Thyroid gland (tissue), 4 donors: ENCODE measurements at regions not wholly inside any gene's neighbourhood (a gene's known extent, or its start where the extent isn't known, plus 50 kb on each side); places are given as distances from the start of the nearest gene placed in this dataset.
A peak's percentile ranks its signal among the peaks of the same experiment; 100 is the strongest.
"Not testable (repeated sequence)": the region's sequence is repeated elsewhere in the genome, so short reads cannot be mapped to it uniquely, and the experiment has no call there.

Experiments
- DNase-seq, 2 donors: peaks; one replicate each; pipeline ENCODE4 v3.0.0-alpha.2; 2019
- H3K27ac ChIP-seq, 3 donors: fragments of 200-600 bp; sonication (generic); 1 replicate in 2 of 3; 2 replicates in 1 of 3; pipeline ENCODE4 v1.5.1; 2016 to 2019; ENCODE audit warnings: mild to moderate bottlenecking in 1 of 3, moderate library complexity in 1 of 3
- H3K27me3 ChIP-seq: fragments of 200-600 bp; sonication (generic); one replicate; pipeline ENCODE4 v1.5.1; 2019
- H3K36me3 ChIP-seq, 2 donors: fragments of 200-600 bp; sonication (generic); one replicate each; pipeline ENCODE4 v1.5.1; 2016 to 2019
- H3K4me1 ChIP-seq, 2 donors: fragments of 200-600 bp; sonication (generic); one replicate each; pipeline ENCODE4 v1.5.1; 2017 to 2019
- H3K4me3 ChIP-seq, 3 donors: fragments of 200-600 bp; sonication (generic); replicated peaks in 1 of 3; 1 replicate in 2 of 3; 2 replicates in 1 of 3; pipeline ENCODE4 v1.5.1; 2016; ENCODE audit warnings: mild to moderate bottlenecking in 1 of 3
- H3K9me3 ChIP-seq: fragments of 200-600 bp; sonication (generic); one replicate; pipeline ENCODE4 v1.5.1; 2017
- CTCF ChIP-seq, 6 experiments: fragments of 200-600 bp in 3 of 6; fragments of 450-650 bp in 3 of 6; sonication (generic) in 3 of 6; IDR thresholded peaks; one replicate each; pipeline ENCODE4 v1.5.1; 2016 to 2019; ENCODE audit warnings: antibody characterized with exemption in 6 of 6, mild to moderate bottlenecking in 2 of 6, inconsistent platforms in 1 of 6, moderate library complexity in 1 of 6
- WGBS, 2 donors: methylation state at CpG; one replicate each; pipeline ENCODE4 v1.1.5; 2017; 5-methylcytosine and 5-hydroxymethylcytosine counted together
- intact Hi-C: fragments of 100-400 bp; cut with DNase I; formaldehyde crosslinking; loops from one replicate; pipeline ENCODE4 v1.15.1; 2023

- H3K36me3 ChIP-seq, H3K27me3 ChIP-seq, H3K27ac ChIP-seq, intact Hi-C loops, DNase-seq, H3K9me3 ChIP-seq, H3K4me3 ChIP-seq, H3K4me1 ChIP-seq: not testable (repeated sequence)
- 82% methylated on average over 4 of the region's 4 CpGs; no CpG with 5 or more reads in 1 of the 2 donors for WGBS, 2 donors
These were observed 306.2 kb upstream of the PLGLB1 start for GRCh38 chr2:87327648-87328371.

GRCh38 chr2:87329529-87329928 lies 307.9 kb upstream of the PLGLB1 start:
- DNase-seq, H3K27ac ChIP-seq, H3K9me3 ChIP-seq, H3K27me3 ChIP-seq, H3K4me3 ChIP-seq, H3K36me3 ChIP-seq, H3K4me1 ChIP-seq, intact Hi-C loops: not testable (repeated sequence)
- 96 to 100% methylated on average over 5 to 6 of the region's 7 CpGs for WGBS, 2 donors

- H3K4me1 ChIP-seq, intact Hi-C loops, DNase-seq, H3K27me3 ChIP-seq, H3K4me3 ChIP-seq, H3K27ac ChIP-seq, H3K36me3 ChIP-seq, H3K9me3 ChIP-seq: not testable (repeated sequence)
- WGBS, 2 donors: 67% methylated on average over 1 of the region's 4 CpGs; no CpG with 5 or more reads in 1 of the 2 donors
These were observed 308.8 kb upstream of the PLGLB1 start for GRCh38 chr2:87330486-87330885.

- H3K4me3 ChIP-seq, H3K4me1 ChIP-seq, DNase-seq, H3K36me3 ChIP-seq, H3K27me3 ChIP-seq, H3K27ac ChIP-seq, intact Hi-C loops, H3K9me3 ChIP-seq: not testable (repeated sequence)
- 80% methylated on average over 1 of the region's 6 CpGs; no CpG with 5 or more reads in 1 of the 2 donors for WGBS, 2 donors
These were observed 310.4 kb upstream of the PLGLB1 start for GRCh38 chr2:87331940-87332583.

- H3K36me3 ChIP-seq, H3K9me3 ChIP-seq, H3K27me3 ChIP-seq, H3K4me3 ChIP-seq, intact Hi-C loops, H3K4me1 ChIP-seq: not testable (repeated sequence)
- 35 to 37% methylated on average over 2 of the region's 2 CpGs for WGBS, 2 donors
- peak in 1 of 2 donors; percentile 36 for DNase-seq
- peak overlapping the region in 1 of 3 donors; percentile 50 for H3K27ac ChIP-seq
These were observed 313.2 kb upstream of the PLGLB1 start for GRCh38 chr2:87334888-87335287.

GRCh38 chr2:87338998-87339397 lies 317.4 kb upstream of the PLGLB1 start:
- intact Hi-C loops: not testable (repeated sequence)
- 59 to 86% methylated on average over 1 of the region's 1 CpG for WGBS, 2 donors

GRCh38 chr2:87341601-87342014 lies 320.0 kb upstream of the PLGLB1 start:
- peak; percentile 80 to 81 for DNase-seq
- H3K27me3 ChIP-seq, intact Hi-C loops, H3K4me3 ChIP-seq, H3K27ac ChIP-seq, H3K9me3 ChIP-seq, H3K4me1 ChIP-seq, H3K36me3 ChIP-seq: not testable (repeated sequence)
- peak; percentile 12 to 68 (median 44) for TF ChIP-seq CTCF (IDR thresholded peaks at IDR 0.05)
- 25 to 52% methylated on average over 15 to 31 of the region's 31 CpGs for WGBS, 2 donors

More at GRCh38 chr2:87338998-87339397, 317.4 kb upstream of the PLGLB1 start:
- not testable (repeated sequence) for H3K9me3 ChIP-seq, H3K36me3 ChIP-seq, H3K4me3 ChIP-seq, H3K4me1 ChIP-seq, H3K27me3 ChIP-seq, H3K27ac ChIP-seq, DNase-seq

GRCh38 chr2:87342175-87342574 lies 320.5 kb upstream of the PLGLB1 start:
- H3K9me3 ChIP-seq, DNase-seq: not testable (repeated sequence)
- WGBS, 2 donors: 80 to 95% methylated on average over 2 to 3 of the region's 24 CpGs

GRCh38 chr2:87343347-87343746 lies 321.7 kb upstream of the PLGLB1 start:
- DNase-seq, H3K36me3 ChIP-seq, H3K4me3 ChIP-seq, H3K9me3 ChIP-seq, H3K27ac ChIP-seq, H3K27me3 ChIP-seq, H3K4me1 ChIP-seq, intact Hi-C loops: not testable (repeated sequence)
- WGBS, 2 donors: 67 to 77% methylated on average over 4 to 5 of the region's 6 CpGs

More at GRCh38 chr2:87342175-87342574, 320.5 kb upstream of the PLGLB1 start:
- intact Hi-C loops, H3K27me3 ChIP-seq, H3K4me3 ChIP-seq, H3K36me3 ChIP-seq, H3K27ac ChIP-seq, H3K4me1 ChIP-seq: not testable (repeated sequence)

GRCh38 chr2:87345283-87345682 lies 323.6 kb upstream of the PLGLB1 start:
- intact Hi-C loops, H3K36me3 ChIP-seq, H3K27ac ChIP-seq, DNase-seq, H3K27me3 ChIP-seq, H3K4me1 ChIP-seq, H3K9me3 ChIP-seq, H3K4me3 ChIP-seq: not testable (repeated sequence)
- WGBS, 2 donors: 76 to 84% methylated on average over 11 of the region's 12 CpGs

- H3K9me3 ChIP-seq, H3K36me3 ChIP-seq, DNase-seq, H3K27me3 ChIP-seq, H3K4me1 ChIP-seq, H3K4me3 ChIP-seq, H3K27ac ChIP-seq, intact Hi-C loops: not testable (repeated sequence)
- WGBS, 2 donors: 95 to 97% methylated on average over 38 to 51 of the region's 56 CpGs
These were observed 326.9 kb upstream of the PLGLB1 start for GRCh38 chr2:87348556-87348955.

- H3K36me3 ChIP-seq, H3K27me3 ChIP-seq, H3K9me3 ChIP-seq, intact Hi-C loops, H3K27ac ChIP-seq, H3K4me3 ChIP-seq, H3K4me1 ChIP-seq, DNase-seq: not testable (repeated sequence)
- WGBS, 2 donors: 92 to 97% methylated on average over 25 to 49 of the region's 53 CpGs
These were observed 327.4 kb upstream of the PLGLB1 start for GRCh38 chr2:87349006-87349405.
